WTC11 (cell line): ENCODE measurements at regions not wholly inside any gene's neighbourhood (a gene's known extent, or its start where the extent isn't known, plus 50 kb on each side); places are given as distances from the start of the nearest gene placed in this dataset.

Experiments used
- ATAC-seq: fragments of 200-7000 bp; cut with Tn5 transposase; 2 replicates; pipeline ENCODE4 v1.10.0; 2021; ENCODE audit warnings: mild to moderate bottlenecking, moderate library complexity
- CTCF ChIA-PET: fragments of 300-600 bp; sonication (Branson Sonifier 250); formaldehyde crosslinking; loops from one replicate; lab custom pipeline; 2021; ENCODE audit warnings: antibody characterized with exemption; lab: Charles Lee
- POLR2A ChIA-PET: fragments of 350-600 bp; sonication (Branson Sonifier 250); formaldehyde crosslinking; loops from one replicate; lab custom pipeline; 2021; ENCODE audit warnings: antibody characterized with exemption; lab: Charles Lee
- DNase-seq: peaks from one replicate; pipeline ENCODE4 v3.0.0; 2021; ENCODE audit warnings: low spot score
- H3K27ac Mint-ChIP-seq: 2 replicates; pipeline ENCODE4 v1.8.0; 2021; ENCODE audit warnings: mixed read lengths
- H3K27me3 Mint-ChIP-seq: 2 replicates; pipeline ENCODE4 v1.8.0; 2021; ENCODE audit warnings: low read depth, mild to moderate bottlenecking, moderate library complexity, mixed read lengths
- H3K36me3 Mint-ChIP-seq: 2 replicates; pipeline ENCODE4 v1.8.0; 2021; ENCODE audit warnings: mixed read lengths
- H3K4me1 Mint-ChIP-seq: 2 replicates; pipeline ENCODE4 v1.8.0; 2022; ENCODE audit warnings: mixed read lengths
- H3K4me3 Mint-ChIP-seq: 2 replicates; pipeline ENCODE4 v1.8.0; 2021; ENCODE audit warnings: mild to moderate bottlenecking, moderate library complexity, mixed read lengths
- H3K9me3 Mint-ChIP-seq: 2 replicates; pipeline ENCODE4 v1.8.0; 2021; ENCODE audit warnings: mixed read lengths
- ATF3 ChIP-seq: sonication (generic); formaldehyde crosslinking; conservative IDR thresholded peaks from 2 replicates; pipeline ENCODE4 v1.8.1; 2022; ENCODE audit warnings: mild to moderate bottlenecking, missing genetic modification reagents
- E2F5 ChIP-seq: sonication (generic); formaldehyde crosslinking; IDR thresholded peaks from 2 replicates; pipeline ENCODE4 v1.8.1; 2022; ENCODE audit warnings: mild to moderate bottlenecking, moderate library complexity, missing genetic modification reagents
- ELF4 ChIP-seq: sonication (generic); formaldehyde crosslinking; IDR thresholded peaks from 2 replicates; pipeline ENCODE4 v1.8.1; 2022; ENCODE audit warnings: low read depth, mild to moderate bottlenecking, moderate library complexity, missing genetic modification reagents
- FOXJ3 ChIP-seq: sonication (generic); formaldehyde crosslinking; IDR thresholded peaks from 2 replicates; pipeline ENCODE4 v1.9.0; 2021; ENCODE audit warnings: missing genetic modification reagents, mild to moderate bottlenecking, borderline replicate concordance
- FOXK1 ChIP-seq: sonication (generic); formaldehyde crosslinking; IDR thresholded peaks from 2 replicates; pipeline ENCODE4 v1.8.0; 2022; ENCODE audit warnings: mild to moderate bottlenecking, moderate library complexity, missing genetic modification reagents
- HMGA2 ChIP-seq: fragments of 250-450 bp; sonication (Bioruptor Pico); IDR thresholded peaks from 2 replicates; pipeline ENCODE4 v1.4.0; 2021; ENCODE audit warnings: mild to moderate bottlenecking, moderate library complexity
- HMGXB4 ChIP-seq: sonication (generic); formaldehyde crosslinking; IDR thresholded peaks from 2 replicates; pipeline ENCODE4 v1.8.1; 2023; ENCODE audit warnings: mild to moderate bottlenecking, moderate library complexity, missing genetic modification reagents
- IRF2 ChIP-seq: sonication (generic); formaldehyde crosslinking; IDR thresholded peaks from 2 replicates; pipeline ENCODE4 v1.8.0; 2022; ENCODE audit warnings: low read depth, missing genetic modification reagents, borderline replicate concordance
- JAZF1 ChIP-seq: fragments of 250-450 bp; sonication (Bioruptor Pico); IDR thresholded peaks from 2 replicates; pipeline ENCODE4 v1.9.0; 2021; ENCODE audit warnings: moderate library complexity, mild to moderate bottlenecking, inconsistent platforms
- MXD4 ChIP-seq: fragments of 250-450 bp; sonication (Bioruptor Pico); IDR thresholded peaks from 2 replicates; pipeline ENCODE4 v1.8.0; 2021; ENCODE audit warnings: mild to moderate bottlenecking, moderate library complexity, borderline replicate concordance
- NR2C2 ChIP-seq: sonication (generic); formaldehyde crosslinking; IDR thresholded peaks from 2 replicates; pipeline ENCODE4 v1.8.0; 2022; ENCODE audit warnings: mild to moderate bottlenecking, missing genetic modification reagents
- PRRX2 ChIP-seq: fragments of 250-450 bp; sonication (Bioruptor Pico); IDR thresholded peaks from 2 replicates; pipeline ENCODE4 v1.8.0; 2021; ENCODE audit warnings: mild to moderate bottlenecking
- TEAD1 ChIP-seq: sonication (generic); formaldehyde crosslinking; IDR thresholded peaks from 2 replicates; pipeline ENCODE4 v1.8.0; 2022; ENCODE audit warnings: mild to moderate bottlenecking, missing genetic modification reagents
- ZNF232 ChIP-seq: sonication (generic); formaldehyde crosslinking; IDR thresholded peaks from 2 replicates; pipeline ENCODE4 v1.8.0; 2022; ENCODE audit warnings: mild to moderate bottlenecking, missing genetic modification reagents
- ZNF263 ChIP-seq: sonication (generic); formaldehyde crosslinking; IDR thresholded peaks from 2 replicates; pipeline ENCODE4 v1.8.1; 2022; ENCODE audit warnings: low read depth, mild to moderate bottlenecking, moderate library complexity, missing genetic modification reagents
- ZNF317 ChIP-seq: sonication (generic); formaldehyde crosslinking; IDR thresholded peaks from 2 replicates; pipeline ENCODE4 v1.8.1; 2023; ENCODE audit warnings: low read depth, mild to moderate bottlenecking, moderate library complexity, missing genetic modification reagents, borderline replicate concordance
- ZNF423 ChIP-seq: fragments of 250-450 bp; sonication (Bioruptor Pico); IDR thresholded peaks from 2 replicates; pipeline ENCODE4 v2.1.2; 2022; ENCODE audit warnings: mild to moderate bottlenecking, moderate library complexity
- ZNF671 ChIP-seq: fragments of 250-450 bp; sonication (Bioruptor Pico); IDR thresholded peaks from 2 replicates; pipeline ENCODE4 v1.8.0; 2021; ENCODE audit warnings: mild to moderate bottlenecking
- TF ChIP-seq, protein P1 (sequence below): sonication (generic); formaldehyde crosslinking; IDR thresholded peaks from 2 replicates; pipeline ENCODE4 v1.8.1; 2022; ENCODE audit warnings: low read depth, mild to moderate bottlenecking, moderate library complexity, missing genetic modification reagents, borderline replicate concordance
- TF ChIP-seq, protein P2 (sequence below): fragments of 250-450 bp; sonication (Bioruptor Pico); IDR thresholded peaks from 2 replicates; pipeline ENCODE4 v1.9.0; 2021; ENCODE audit warnings: moderate library complexity, mild to moderate bottlenecking, inconsistent platforms, borderline replicate concordance

- TF ChIP-seq, protein P1, sequence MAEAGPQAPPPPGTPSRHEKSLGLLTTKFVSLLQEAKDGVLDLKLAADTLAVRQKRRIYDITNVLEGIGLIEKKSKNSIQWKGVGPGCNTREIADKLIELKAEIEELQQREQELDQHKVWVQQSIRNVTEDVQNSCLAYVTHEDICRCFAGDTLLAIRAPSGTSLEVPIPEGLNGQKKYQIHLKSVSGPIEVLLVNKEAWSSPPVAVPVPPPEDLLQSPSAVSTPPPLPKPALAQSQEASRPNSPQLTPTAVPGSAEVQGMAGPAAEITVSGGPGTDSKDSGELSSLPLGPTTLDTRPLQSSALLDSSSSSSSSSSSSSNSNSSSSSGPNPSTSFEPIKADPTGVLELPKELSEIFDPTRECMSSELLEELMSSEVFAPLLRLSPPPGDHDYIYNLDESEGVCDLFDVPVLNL (CRISPR knock-in tag): no peak
- TF ChIP-seq FOXK1 (CRISPR knock-in tag) (no peak), FOXJ3 (CRISPR knock-in tag) (no peak), IRF2 (CRISPR knock-in tag) (no peak), HMGXB4 (no peak), ZNF232 (CRISPR knock-in tag) (no peak)
Observed at GRCh38 chr4:45033676-45034419, 307.5 kb upstream of the GNPDA2 start (continued).

GRCh38 chr4:45030059-45030458 is 303.7 kb upstream of the GNPDA2 start:
- ATAC-seq (peak; percentile 73), DNase-seq (no peak)
- no peak overlapping the region for H3K4me3 Mint-ChIP-seq
- POLR2A ChIA-PET: interaction anchor here (0.6 kb wide), 1 partner anchor 633 kb away, joined by 3 read pairs; no protein-coding TSS in a partner anchor
- no peaks in the 10 kb centered on the region for H3K36me3 Mint-ChIP-seq
- H3K9me3 Mint-ChIP-seq: peaks cover 10% of the 10 kb centered on the region; the same call in 1 of the 2 replicates
- peaks cover 13% of the 10 kb centered on the region for H3K4me1 Mint-ChIP-seq
- H3K27me3 Mint-ChIP-seq: peaks cover 63% of the 10 kb centered on the region
- H3K27ac Mint-ChIP-seq: no peak overlapping the region
- CTCF ChIA-PET: no interaction called here
- no peak for TF ChIP-seq ATF3 (CRISPR knock-in tag)
- no peak for TF ChIP-seq HMGA2 (CRISPR knock-in tag)
- TF ChIP-seq, protein P2, sequence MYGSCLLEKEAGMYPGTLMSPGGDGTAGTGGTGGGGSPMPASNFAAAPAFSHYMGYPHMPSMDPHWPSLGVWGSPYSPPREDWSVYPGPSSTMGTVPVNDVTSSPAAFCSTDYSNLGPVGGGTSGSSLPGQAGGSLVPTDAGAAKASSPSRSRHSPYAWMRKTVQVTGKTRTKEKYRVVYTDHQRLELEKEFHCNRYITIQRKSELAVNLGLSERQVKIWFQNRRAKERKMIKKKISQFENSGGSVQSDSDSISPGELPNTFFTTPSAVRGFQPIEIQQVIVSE (CRISPR knock-in tag): no peak
- no peak for TF ChIP-seq ZNF317 (CRISPR knock-in tag)
- no peak for TF ChIP-seq MXD4 (CRISPR knock-in tag)
- TF ChIP-seq JAZF1: no peak
- TF ChIP-seq PRRX2 (CRISPR knock-in tag): no peak
- TF ChIP-seq ZNF671 (CRISPR knock-in tag): no peak
- no peak for TF ChIP-seq ZNF423
- no peak for TF ChIP-seq ZNF263 (CRISPR knock-in tag)
- TF ChIP-seq HMGXB4: no peak
- no peak for TF ChIP-seq E2F5 (CRISPR knock-in tag)
- no peak for TF ChIP-seq NR2C2 (CRISPR knock-in tag)
- no peak for TF ChIP-seq ELF4 (CRISPR knock-in tag)
- TF ChIP-seq TEAD1 (CRISPR knock-in tag): no peak
